Tibial nerve (tissue), 3 donors: ENCODE measurements at regions not wholly inside any gene's neighbourhood (a gene's known extent, or its start where the extent isn't known, plus 50 kb on each side); places are given as distances from the start of the nearest gene placed in this dataset.

Source experiments
- POLR2A ChIP-seq, 2 donors: fragments of 450-650 bp; IDR thresholded peaks; one replicate each; pipeline ENCODE4 v1.6.1; 2017; ENCODE audit warnings: antibody characterized with exemption in 2 of 2, mild to moderate bottlenecking in 2 of 2, moderate library complexity in 2 of 2
- TF ChIP-seq, protein P1 (sequence below), 5 experiments: fragments of 200-600 bp in 3 of 5; fragments of 450-650 bp in 2 of 5; sonication (generic) in 3 of 5; IDR thresholded peaks; one replicate each; pipeline ENCODE4 v1.5.1; 2016 to 2019; ENCODE audit warnings: antibody characterized with exemption in 5 of 5, mild to moderate bottlenecking in 3 of 5, moderate library complexity in 2 of 5

DNA sequence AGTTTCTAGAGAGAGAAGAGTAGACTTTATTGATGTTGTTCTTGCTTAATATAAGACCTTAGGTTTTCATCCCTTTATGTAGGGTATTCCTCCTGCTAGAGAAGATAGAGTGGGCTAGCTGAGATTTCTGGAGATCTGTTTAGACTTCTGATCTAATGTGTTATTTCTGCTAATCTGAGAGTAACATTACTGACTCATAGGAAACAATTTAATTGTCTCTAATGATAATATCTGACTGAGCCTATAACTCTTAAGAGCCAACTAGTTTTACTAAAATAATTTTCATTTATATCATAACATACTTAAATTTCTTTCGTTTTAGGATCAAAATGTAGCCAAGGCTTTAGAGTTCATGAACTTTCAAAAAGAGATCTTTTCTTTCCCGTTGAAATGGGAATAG, 618.7 kb upstream of the ZEB2 start:
- TF ChIP-seq, protein P1, sequence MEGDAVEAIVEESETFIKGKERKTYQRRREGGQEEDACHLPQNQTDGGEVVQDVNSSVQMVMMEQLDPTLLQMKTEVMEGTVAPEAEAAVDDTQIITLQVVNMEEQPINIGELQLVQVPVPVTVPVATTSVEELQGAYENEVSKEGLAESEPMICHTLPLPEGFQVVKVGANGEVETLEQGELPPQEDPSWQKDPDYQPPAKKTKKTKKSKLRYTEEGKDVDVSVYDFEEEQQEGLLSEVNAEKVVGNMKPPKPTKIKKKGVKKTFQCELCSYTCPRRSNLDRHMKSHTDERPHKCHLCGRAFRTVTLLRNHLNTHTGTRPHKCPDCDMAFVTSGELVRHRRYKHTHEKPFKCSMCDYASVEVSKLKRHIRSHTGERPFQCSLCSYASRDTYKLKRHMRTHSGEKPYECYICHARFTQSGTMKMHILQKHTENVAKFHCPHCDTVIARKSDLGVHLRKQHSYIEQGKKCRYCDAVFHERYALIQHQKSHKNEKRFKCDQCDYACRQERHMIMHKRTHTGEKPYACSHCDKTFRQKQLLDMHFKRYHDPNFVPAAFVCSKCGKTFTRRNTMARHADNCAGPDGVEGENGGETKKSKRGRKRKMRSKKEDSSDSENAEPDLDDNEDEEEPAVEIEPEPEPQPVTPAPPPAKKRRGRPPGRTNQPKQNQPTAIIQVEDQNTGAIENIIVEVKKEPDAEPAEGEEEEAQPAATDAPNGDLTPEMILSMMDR (IDR thresholded peaks at IDR 0.05): no peak
- no peak for TF ChIP-seq POLR2A (IDR thresholded peaks at IDR 0.05)
